Kidney tubule cell (primary cell): ENCODE measurements at regions not wholly inside any gene's neighbourhood (a gene's known extent, or its start where the extent isn't known, plus 50 kb on each side); places are given as distances from the start of the nearest gene placed in this dataset.
"Not testable (repeated sequence)": the region's sequence is repeated elsewhere in the genome, so short reads cannot be mapped to it uniquely, and the experiment has no call there.

Source experiments
- DNase-seq: peaks from one replicate; pipeline ENCODE4 v3.0.0-alpha.2; 2018; ENCODE audit warnings: low spot score

- no peak for DNase-seq
Observed at GRCh38 chr5:1667648-1668140, 131.9 kb downstream of the MRPL36 start.

GRCh38 chr5:1666812-1667588 is 132.6 kb downstream of the MRPL36 start:
- DNase-seq, result peak; percentile 14

GRCh38 chr5:1666221-1666620 is 133.4 kb downstream of the MRPL36 start:
- DNase-seq, result no peak

- DNase-seq, result no peak
Observed at GRCh38 chr5:1665803-1666202, 133.8 kb downstream of the MRPL36 start.

- no peak for DNase-seq
Observed at GRCh38 chr5:1665231-1665630, 134.4 kb downstream of the MRPL36 start.

- DNase-seq, result no peak
Observed at GRCh38 chr5:1663186-1663585, 136.5 kb downstream of the MRPL36 start.

- no peak for DNase-seq
Observed at GRCh38 chr5:1662559-1663085, 137.0 kb downstream of the MRPL36 start.

GRCh38 chr5:1661831-1662558 is 137.6 kb downstream of the MRPL36 start:
- DNase-seq, result no peak

- no peak for DNase-seq
Observed at GRCh38 chr5:1661311-1661710, 137.6 kb upstream of the LPCAT1 start.

GRCh38 chr5:1660511-1660910 is 136.8 kb upstream of the LPCAT1 start:
- no peak for DNase-seq

- DNase-seq, result no peak
Observed at GRCh38 chr5:1660001-1660400, 136.2 kb upstream of the LPCAT1 start.

GRCh38 chr5:1659100-1659981 is 135.6 kb upstream of the LPCAT1 start:
- DNase-seq, result no peak

GRCh38 chr5:1658665-1659064 is 134.9 kb upstream of the LPCAT1 start:
- no peak for DNase-seq

- no peak for DNase-seq
Observed at GRCh38 chr5:1657161-1657741, 133.5 kb upstream of the LPCAT1 start.

GRCh38 chr5:1656271-1656975 is 132.7 kb upstream of the LPCAT1 start:
- no peak for DNase-seq

GRCh38 chr5:1655496-1656270 is 131.9 kb upstream of the LPCAT1 start:
- no peak for DNase-seq

GRCh38 chr5:1654786-1655495 is 131.2 kb upstream of the LPCAT1 start:
- DNase-seq, result no peak

- not testable (repeated sequence) for DNase-seq
Observed at GRCh38 chr5:1653698-1654651, 130.2 kb upstream of the LPCAT1 start.
